HG03135 (cell line): ENCODE measurements at regions not wholly inside any gene's neighbourhood (a gene's known extent, or its start where the extent isn't known, plus 50 kb on each side); places are given as distances from the start of the nearest gene placed in this dataset.
"Not testable (repeated sequence)": the region's sequence is repeated elsewhere in the genome, so short reads cannot be mapped to it uniquely, and the experiment has no call there.

Source experiments
- ATAC-seq: cut with Tn5 transposase; IDR thresholded peaks from one replicate; pipeline ENCODE4 v1.9.1; 2021; ENCODE audit warnings: mild to moderate bottlenecking, moderate library complexity; ENCODE audit not compliant: unreplicated experiment

DNA sequence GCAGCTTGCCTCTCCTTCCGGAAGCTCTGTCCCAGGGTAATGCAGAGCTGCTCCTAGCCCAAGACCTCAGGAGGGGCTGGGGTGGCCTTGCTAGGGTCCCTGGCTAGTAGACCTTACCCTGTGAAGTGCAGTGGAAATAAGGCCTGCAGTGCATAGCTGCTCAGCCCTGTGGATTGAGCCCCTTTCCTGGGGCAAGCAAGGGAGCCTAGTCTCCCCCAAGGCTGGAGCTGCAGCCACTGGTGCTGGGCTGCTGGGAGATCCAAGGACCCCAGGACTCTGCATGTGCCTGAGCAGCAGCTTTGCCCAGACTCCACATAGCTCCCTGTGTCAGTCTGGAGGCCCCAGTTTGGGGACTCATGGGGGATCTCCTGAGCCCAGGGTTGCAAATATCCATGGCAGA lies 57.9 kb downstream of the FANCF start:
- no peak for ATAC-seq

DNA sequence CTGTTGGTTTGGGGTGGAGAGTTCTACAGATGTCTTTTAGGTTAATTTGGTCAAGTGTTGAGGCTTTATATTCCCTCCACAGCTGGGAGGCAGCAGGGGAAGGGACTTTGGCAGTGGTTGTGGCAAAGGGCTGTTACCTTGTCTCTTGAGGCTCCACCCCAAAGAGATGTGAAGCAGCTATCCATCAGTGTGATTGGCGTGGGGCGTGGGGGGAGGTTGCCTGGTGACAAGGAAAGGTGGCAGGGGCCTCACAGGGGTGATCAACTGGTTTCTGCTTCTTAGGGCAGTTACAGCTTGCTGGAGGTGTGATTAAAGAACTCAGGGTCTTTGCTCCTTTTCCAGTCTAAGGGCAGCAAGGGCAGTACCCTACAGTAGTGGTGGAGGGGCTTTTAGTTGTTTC lies 59.3 kb downstream of the FANCF start:
- ATAC-seq: no peak

DNA sequence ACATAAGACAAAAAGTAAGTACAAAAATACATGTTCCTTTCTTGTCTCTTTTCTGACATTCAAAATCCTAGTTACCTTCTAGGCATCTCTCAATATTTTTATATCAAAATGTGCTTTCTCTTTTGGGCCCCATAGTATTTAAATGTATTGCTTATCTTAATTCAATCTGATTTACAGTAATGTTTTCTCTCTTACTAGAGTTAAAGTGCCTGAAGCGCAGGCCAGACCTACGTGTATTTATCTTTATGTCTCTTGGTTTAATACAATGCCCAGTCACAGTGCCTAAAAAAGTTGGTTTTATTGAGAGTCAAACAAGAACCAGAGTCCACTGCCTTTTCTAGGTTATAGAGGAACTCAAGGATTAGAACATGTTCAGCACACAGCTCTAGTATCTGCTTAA lies 64.3 kb downstream of the FANCF start:
- ATAC-seq: no peak

DNA sequence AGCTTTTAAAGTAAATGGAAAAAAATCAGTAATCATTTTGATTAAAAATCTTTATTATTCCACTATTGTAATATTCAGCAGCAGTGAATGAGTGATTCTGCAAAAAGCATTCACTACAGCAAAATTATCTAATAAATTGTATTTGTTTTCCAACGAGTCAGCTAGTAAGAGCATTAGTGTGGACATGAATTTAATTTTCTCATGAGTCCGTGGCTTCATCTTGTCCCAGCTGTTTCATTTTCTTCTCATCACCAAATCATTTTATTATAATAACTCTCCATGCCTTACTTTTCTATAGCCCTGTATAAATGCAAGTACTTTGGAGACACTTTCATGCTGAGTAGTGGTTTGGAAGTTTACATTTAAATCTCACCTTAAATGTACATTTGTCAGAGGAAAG lies 66.2 kb downstream of the FANCF start:
- ATAC-seq: no peak

DNA sequence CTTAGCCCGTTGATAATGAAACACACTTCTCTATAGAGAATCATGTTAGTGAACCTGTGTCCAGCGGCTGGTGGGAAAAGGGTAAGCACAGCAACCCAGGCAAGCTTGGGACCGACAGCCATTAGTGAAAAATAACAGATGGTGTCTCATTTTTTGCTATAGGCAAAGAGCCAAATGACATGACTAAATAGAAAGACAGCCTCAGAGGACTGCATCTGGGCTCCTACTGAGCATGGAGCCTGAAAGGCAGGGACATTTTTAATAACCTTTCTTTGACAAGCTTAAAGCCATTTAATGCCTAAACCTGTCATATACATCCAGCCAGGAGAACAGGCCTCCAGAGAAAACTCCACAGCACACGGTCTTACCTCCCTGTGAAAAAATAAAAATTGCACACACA lies 67.0 kb downstream of the FANCF start:
- no peak for ATAC-seq

DNA sequence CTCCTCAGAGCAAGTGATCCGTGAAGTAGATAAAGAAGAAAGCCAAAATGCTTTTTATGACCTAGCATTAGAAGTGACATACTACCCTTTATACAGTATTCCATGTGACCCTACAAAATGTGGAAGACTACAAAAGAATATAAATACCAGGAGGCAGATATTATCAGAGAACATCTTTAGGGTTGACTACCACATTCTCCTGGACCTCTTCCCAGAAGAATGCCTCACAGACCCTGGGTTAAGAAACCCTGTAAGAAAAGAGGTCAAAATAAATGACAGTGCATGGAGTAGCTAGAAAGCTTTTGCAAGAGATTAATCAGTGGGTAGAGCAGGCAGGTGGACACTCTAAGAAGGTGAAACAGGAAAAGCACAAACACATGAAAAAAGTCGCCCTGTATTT lies 69.2 kb downstream of the FANCF start:
- no peak for ATAC-seq

DNA sequence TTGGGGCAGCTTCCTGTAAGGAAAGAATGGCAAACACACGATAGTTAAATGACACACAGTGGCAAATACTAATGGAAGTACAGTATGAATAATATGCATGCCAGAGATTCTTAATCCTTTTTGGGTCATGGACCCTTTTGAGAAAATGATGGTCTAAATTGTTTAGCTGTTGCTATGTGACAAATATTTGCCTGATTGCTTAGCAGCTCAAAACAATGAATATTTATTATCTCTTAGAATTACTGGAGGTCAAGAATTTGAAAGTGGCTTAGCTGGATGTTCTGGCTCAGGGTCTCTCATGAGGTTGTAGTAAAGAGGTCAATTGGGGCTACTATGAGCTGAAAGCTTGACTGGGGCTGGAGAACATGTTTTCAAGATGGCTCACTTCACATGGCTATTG lies 69.7 kb downstream of the FANCF start:
- no peak for ATAC-seq

DNA sequence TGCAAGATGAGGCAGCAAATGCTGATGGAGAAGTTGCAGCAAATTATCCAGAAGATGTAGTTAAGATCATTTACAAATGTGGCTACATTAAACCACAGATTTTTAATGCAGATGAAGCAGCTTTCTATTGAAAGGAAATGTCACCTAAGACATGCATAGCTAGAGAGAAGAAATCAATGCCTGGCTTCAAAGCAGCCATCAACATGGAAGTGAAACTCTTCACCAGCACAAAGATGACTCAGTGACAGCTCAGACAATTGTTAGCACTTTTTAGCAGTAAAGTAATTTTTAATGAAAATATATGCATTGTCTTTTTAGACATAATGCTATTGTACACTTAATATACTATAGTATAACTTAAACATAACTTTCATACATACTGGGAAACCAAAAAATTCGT lies 71.4 kb downstream of the FANCF start:
- ATAC-seq: peak; percentile 89

DNA sequence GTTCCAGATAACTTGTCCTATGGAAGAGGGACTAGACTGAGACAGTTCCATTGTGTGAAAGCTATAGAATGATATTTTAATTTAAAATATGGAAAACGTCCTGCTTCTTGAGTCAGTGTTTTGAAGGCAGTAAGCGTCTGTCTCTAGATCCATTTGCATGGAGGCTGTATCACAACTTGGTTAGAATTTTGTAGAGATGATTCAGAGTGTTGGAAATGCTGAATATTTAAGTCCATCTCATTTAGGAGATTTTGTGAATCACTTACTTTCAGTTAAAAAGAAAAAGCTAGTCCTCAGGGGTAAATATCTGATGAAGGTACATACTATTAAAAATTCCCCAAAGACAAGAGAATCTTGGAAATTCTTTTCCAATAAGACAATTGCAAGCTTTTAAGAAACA lies 72.7 kb downstream of the FANCF start:
- no peak for ATAC-seq

DNA sequence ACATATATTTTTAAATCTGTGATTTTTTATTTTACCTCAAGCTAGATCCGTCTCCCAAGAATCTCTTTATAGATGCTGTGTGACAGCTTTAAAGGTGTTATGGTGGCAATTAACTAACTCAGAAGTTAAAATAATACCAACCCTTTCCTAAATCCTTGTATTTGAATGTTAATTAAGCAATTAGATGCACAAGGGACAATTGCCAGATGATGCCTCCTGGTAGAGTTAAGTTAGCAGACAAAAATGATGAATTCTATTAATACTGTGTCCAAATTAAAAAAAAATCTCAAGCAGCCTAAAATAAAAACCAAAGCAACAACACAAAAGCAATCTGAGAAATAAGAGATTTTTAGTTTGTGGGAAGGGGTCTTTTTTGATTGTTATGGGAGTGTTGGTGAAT lies 78.9 kb downstream of the FANCF start:
- no peak for ATAC-seq

DNA sequence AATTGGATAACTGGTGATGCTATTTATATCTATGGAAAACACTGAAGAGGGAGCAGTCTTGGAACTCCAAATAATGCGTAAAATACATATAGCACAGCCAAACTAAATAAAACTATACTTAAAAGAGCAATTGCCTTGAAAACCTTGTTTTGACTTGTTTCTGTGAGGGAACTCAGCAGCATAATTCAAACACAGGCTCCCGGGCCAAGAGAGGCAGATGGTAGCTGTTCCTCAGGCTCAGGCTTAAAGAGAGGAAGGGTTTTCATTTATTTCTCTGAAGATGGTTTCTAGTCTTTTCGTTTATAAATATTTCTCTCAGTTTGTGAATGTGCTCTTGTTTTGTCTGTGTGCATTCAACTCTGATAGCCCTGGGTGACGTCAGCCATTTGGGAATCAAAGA lies 82.4 kb downstream of the FANCF start:
- no peak for ATAC-seq

DNA sequence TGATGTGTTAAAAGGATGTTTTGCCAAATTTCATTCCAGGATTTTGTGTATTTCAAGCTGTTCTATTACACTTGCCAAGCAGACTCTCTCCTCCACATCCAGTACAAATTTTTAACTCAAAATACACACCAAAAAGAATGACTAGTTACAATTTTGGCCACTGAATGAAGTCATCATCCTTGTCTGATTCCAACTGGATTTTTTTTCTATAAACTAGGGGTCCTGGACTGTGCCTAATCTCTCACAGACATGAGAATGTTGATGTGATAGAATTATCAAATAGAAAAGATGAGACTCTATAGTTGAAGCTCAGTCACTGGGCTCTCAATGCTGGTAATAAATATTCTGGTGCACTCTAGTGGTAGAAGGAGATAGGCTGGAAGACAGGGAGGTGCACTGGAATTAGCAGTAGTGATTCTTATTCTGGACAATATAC lies 85.8 kb downstream of the FANCF start:
- no peak for ATAC-seq

DNA sequence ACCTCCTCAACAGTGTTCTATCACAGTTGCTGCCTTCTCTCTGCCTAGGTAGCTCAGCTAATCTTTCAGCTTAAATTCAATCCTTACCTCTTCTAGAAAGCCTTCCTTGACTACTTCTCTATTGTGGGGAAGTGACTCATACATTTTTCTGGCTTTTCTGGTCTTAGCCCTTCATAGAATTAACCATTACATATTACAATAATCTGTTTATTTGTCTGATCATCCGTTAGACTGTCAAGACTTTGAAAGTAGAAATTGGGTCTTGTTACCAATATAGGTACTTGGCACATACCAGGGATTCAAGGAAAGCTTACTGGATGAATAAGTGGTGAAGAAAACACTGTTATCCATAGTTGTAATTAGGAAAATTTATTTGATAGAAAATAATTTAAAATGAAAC lies 89.6 kb downstream of the FANCF start:
- no peak for ATAC-seq

DNA sequence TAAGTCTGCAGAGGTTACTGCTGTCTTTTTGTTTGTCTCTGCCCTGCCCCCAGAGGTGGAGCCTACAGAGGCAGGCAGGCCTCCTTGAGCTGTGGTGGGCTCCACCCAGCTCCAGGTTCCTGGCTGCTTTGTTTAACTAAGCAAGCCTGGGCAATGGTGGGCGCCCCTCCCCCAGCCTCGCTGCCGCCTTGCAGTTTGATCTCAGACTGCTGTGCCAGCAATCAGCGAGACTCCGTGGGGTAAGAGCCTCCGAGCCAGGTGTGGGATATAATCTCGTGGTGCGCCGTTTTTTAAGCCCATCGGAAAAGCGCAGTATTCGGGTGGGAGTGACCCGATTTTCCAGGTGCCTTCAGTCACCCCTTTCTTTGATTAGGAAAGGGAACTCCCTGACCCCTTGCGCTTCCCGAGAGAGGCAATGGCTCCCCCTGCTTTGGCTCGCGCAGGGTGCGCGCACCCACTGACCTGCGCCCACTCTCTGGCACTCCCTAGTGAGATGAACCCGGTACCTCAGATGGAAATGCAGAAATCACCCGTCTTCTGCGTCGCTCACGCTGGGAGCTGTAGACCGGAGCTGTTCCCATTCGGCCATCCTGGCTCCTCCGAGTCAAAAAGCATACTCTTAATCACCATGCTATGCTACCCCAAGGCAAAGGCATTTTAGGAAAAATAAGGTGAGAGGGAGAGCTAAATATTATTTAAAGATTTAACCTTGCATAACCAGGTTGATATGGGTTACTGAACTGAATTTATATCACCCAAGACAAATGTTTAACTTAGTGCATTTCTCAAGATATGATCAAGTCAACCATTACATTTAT lies 96.8 kb downstream of the FANCF start:
- ATAC-seq: not testable (repeated sequence)

DNA sequence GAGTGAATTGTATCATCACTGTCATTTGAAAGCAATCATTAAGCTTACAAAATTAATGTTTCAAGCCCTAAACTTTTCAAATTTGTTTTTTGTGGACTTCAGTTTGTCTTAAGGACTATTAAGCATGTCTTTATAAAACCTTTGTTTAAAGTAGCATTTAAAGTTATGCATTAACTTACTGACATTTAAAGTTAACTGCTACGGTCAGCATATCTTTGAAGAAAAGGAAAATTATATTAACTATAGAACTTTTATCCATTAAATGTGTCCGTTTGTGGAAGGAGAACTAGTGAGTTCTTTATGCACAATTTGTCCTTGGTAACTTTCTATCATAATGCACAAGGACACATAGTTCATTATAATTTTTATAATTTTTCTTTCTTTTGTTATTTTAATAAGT lies 103.4 kb downstream of the FANCF start:
- no peak for ATAC-seq

DNA sequence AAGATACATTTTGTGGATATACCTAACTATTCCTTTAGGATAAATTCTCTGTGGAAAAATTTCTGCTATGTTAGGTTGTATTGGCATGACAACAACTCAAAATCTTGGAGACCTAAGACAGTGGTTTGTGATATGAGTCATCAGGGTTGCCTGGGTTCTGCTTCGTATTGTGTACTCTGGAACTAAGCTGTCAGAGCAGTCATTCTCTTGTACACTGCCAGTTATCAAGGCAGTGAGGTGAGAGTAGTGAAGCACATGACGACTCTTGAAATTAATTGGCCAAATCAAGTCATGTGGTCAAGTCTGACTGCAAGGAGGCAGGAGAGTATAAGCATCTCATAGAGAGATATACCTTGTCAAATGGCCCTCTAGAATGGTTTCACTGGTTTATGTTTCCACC lies 104.4 kb downstream of the FANCF start:
- ATAC-seq: peak; percentile 77

DNA sequence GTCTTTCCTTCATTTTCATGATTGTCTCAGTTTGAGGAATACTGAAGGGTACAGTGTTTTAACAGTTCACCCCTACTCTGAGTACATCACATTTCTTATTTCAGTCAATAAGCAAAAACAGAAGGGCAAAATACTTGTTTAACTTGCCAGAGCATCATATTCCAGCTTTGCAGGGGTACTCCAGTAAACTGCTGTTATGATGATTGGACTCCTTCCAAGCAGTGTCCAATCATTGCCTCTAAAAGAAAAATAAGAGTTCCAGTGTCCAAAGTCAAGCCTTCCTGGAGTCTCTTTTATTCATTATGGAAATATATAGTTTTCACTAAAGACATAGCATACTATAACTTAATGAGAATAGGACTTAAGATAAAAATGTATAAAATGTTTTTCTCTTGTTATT lies 105.1 kb downstream of the FANCF start:
- ATAC-seq: no peak

DNA sequence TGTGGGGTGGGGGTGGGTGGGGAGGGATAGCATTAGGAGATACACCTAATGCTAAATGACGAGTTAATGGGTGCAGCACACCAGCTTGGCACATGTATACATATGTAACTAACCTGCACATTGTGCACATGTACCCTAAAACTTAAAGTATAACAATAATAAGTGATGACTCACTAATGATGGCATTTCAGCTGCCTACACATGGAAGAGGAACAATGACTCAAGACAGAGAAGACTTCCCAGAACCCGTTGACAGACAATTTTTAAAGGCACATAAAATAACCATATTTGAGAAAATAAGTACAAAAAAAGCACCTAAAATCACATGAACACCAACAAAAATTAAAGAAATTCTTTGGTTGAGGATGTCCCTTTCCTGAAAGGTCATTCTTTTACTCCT lies 107.3 kb downstream of the FANCF start:
- not testable (repeated sequence) for ATAC-seq

DNA sequence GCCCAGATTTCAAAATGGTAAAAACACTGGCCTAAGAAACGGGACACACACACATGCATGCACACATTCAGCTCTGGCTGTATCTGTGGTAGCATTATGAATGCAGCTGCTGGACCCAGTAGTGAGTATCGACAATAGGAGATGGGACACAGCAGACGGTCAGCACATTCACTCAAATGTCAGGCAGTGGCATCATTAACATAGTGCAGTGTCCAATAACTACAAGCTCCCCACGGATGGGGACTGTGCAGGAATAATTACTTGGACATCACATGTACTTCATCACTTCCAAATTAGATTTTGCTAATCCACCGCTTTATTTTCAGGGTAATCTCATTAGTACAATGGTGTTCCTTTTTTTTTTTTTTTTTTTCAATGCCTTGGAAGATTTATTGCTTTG lies 109.5 kb downstream of the FANCF start:
- no peak for ATAC-seq

DNA sequence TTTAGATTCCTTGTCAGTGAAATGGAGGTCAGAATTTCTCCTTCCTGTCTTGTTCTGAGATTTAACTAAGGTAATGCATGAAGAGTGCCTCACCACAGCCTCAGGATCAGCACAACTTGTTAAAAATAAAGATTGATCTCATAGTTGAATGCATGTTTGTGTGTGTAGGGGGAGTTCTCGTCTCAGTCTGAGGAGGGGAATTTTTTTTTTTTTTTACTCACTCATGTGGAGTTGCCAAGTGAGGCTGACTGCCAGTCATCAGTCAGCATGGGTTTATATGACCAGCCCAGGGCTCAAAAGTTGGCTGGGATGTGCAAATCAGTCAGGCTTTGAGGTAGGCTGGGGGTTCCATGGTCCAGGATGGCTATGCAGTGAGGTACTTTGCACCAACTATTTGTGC lies 113.2 kb downstream of the FANCF start:
- no peak for ATAC-seq

DNA sequence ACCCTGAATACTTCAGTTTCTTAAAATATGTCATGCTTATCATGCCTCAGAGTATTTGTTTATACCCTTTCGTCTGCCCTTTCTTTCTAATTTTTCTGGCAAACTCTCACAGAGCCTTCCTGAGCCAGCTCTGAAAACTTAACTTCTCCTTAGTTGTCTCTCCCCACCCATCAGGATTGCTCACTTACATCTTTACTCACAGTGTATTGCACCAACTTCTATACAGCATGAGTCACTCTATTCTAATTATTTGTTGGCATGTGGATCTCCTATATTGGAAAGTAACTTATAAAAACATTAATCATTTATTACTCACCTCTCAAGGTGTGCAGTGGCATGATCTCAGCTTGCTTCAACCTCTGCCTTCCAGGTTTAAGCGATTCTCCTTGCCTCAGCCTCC lies 114.9 kb downstream of the FANCF start:
- no peak for ATAC-seq

DNA sequence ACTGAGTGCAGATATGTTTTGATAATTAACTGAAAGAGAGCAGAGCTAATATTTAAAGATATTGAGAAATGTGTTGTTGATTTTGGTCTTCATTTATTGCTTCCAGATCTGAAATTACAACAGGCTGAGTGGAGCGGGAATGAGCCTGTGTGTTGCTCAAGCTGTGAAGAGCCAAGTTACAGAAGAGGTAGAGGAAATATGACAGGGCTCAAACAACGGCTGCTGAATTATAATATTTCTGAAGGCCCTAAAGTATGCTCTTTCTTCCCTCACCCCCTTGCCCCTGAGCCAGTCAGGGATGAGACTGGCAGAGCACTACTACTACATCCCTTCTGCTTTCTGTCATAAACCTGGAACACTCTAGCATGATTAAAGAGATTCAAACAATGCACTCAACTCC lies 115.6 kb downstream of the FANCF start:
- ATAC-seq: no peak

DNA sequence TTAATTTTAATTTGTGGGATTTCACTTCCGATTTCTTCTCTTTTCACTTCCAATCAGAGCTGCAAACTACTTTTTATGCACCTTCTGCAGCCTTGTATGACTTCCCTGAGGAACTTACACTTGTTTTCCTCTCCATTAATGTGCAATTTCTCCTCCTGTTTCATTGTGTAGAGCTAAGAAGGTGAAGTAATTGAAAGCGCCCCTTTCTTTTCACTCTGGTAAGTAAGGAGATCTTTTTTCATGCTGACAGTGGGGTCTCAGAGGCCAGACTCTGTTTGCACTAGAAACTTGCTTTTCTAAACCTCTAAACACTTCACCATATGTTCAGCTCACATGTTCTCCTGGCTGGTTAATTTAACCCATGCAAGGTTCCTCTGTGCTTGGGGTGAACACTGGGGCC lies 117.0 kb downstream of the FANCF start:
- ATAC-seq: no peak
